ENCODE measurements at regions not wholly inside any gene's neighbourhood (a gene's known extent, or its start where the extent isn't known, plus 50 kb on each side); places are given as distances from the start of the nearest gene placed in this dataset.

DNA sequence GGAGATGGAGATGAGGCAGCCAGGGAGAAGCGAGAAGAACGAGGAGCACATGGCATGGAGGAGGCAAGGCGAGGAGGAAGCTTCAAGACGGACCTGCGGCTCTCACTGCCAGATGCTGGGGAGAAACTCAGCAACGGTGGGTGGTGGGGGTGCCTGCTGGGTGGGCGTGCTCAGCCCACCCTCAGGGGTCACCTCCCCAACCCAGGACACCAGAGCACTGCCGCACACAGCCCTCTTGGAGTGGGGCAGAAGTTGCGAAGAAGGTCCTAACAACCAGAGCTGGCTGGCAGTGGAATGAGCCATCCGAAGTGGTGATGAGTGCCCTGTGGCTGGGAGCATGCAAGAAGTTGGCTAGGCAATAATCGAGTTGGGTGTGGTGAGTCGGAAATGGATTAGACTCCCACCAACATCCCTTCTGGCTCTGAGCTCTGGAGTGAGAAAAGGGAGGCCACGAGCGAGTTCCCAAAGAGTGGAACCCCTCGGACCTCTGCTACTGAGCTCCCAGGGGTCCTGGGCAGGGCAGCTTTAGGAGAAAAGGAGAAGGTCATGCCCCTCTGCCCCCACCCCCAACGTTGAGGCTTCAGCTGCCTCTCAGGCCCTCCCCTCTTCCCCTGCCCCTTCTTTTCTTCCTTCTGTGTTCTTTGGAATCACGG lies 212.7 kb upstream of the MVB12B start:
- RAD21 ChIA-PET (ENCODE audit: unreplicated experiment) = no interaction called here
- H4K20me1 ChIP-seq (ENCODE audit: control insufficient read depth, insufficient read depth) = no peaks in the 10 kb centered on the region
- WGBS (ENCODE audit: insufficient coverage, insufficient replicate concordance, low lambda C conversion rate, missing lambda C conversion rate) = 33% methylated on average over 17 of the region's 17 CpGs

More for the DNA sequence above, 212.7 kb upstream of the MVB12B start:
- Histone ChIP-seq H3K4me3 (no peak overlapping the region), H3K9me3 (replicated peaks; ENCODE audit: control insufficient read depth, insufficient read depth, low read length) (no peaks in the 10 kb centered on the region), H3K4me2 (ENCODE audit: control insufficient read depth, insufficient read depth) (no peak overlapping the region), H3K4me1 (ENCODE audit: control insufficient read depth, insufficient read depth, low read length) (no peaks in the 10 kb centered on the region), H3K36me3 (ENCODE audit: control insufficient read depth in 2 of 2, insufficient read depth in 2 of 2, low read length in 1 of 2) (no peaks in the 10 kb centered on the region), H2AFZ (ENCODE audit: control insufficient read depth, low read depth, low read length) (no peak overlapping the region), H3K27me3 (replicated peaks in 1 of 2; ENCODE audit: control insufficient read depth in 2 of 2, insufficient read depth in 2 of 2, low read length in 1 of 2) (peaks cover 0 to 4% of the 10 kb centered on the region in 2 experiments; a peak in 2 of 4 replicates), H3K27ac (ENCODE audit: control insufficient read depth, insufficient read depth) (no peak overlapping the region), H3K9ac (ENCODE audit: control insufficient read depth, insufficient read depth, low read length) (no peak overlapping the region), H3K79me2 (ENCODE audit: control insufficient read depth, insufficient read depth, low read length) (no peaks in the 10 kb centered on the region)
- SMC1A ChIA-PET (ENCODE audit: uncharacterized antibody, unreplicated experiment) = no interaction called here
- intact Hi-C loops (cut with micrococcal nuclease; ENCODE audit: unreplicated experiment) (no loop called here), in situ Hi-C loops (cut with MboI) (no loop called here)
- DNase-seq (ENCODE audit: low read depth, low spot score) = no peak
- TF ChIP-seq HCFC1 (IDR thresholded peaks at IDR 0.05; ENCODE audit: low read length) = no peak
- no peak for TF ChIP-seq WRNIP1 (IDR thresholded peaks at IDR 0.05; ENCODE audit: borderline replicate concordance, low read depth, low read length)
- no peak for TF ChIP-seq FOXK2 (IDR thresholded peaks at IDR 0.05)
- no peak for TF ChIP-seq ZNF24 (IDR thresholded peaks at IDR 0.05)
- TF ChIP-seq STAT1 (conservative IDR thresholded peaks at IDR 0.05) = no peak
- no peak for TF ChIP-seq RAD21 (IDR thresholded peaks at IDR 0.05; ENCODE audit: insufficient read depth, low read depth, low read length)
- TF ChIP-seq, protein P1, sequence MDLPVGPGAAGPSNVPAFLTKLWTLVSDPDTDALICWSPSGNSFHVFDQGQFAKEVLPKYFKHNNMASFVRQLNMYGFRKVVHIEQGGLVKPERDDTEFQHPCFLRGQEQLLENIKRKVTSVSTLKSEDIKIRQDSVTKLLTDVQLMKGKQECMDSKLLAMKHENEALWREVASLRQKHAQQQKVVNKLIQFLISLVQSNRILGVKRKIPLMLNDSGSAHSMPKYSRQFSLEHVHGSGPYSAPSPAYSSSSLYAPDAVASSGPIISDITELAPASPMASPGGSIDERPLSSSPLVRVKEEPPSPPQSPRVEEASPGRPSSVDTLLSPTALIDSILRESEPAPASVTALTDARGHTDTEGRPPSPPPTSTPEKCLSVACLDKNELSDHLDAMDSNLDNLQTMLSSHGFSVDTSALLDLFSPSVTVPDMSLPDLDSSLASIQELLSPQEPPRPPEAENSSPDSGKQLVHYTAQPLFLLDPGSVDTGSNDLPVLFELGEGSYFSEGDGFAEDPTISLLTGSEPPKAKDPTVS (IDR thresholded peaks at IDR 0.05; ENCODE audit: low read depth, low read length) = no peak
- TF ChIP-seq, protein P2, sequence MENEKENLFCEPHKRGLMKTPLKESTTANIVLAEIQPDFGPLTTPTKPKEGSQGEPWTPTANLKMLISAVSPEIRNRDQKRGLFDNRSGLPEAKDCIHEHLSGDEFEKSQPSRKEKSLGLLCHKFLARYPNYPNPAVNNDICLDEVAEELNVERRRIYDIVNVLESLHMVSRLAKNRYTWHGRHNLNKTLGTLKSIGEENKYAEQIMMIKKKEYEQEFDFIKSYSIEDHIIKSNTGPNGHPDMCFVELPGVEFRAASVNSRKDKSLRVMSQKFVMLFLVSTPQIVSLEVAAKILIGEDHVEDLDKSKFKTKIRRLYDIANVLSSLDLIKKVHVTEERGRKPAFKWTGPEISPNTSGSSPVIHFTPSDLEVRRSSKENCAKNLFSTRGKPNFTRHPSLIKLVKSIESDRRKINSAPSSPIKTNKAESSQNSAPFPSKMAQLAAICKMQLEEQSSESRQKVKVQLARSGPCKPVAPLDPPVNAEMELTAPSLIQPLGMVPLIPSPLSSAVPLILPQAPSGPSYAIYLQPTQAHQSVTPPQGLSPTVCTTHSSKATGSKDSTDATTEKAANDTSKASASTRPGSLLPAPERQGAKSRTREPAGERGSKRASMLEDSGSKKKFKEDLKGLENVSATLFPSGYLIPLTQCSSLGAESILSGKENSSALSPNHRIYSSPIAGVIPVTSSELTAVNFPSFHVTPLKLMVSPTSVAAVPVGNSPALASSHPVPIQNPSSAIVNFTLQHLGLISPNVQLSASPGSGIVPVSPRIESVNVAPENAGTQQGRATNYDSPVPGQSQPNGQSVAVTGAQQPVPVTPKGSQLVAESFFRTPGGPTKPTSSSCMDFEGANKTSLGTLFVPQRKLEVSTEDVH (IDR thresholded peaks at IDR 0.05; ENCODE audit: low read depth, partially characterized antibody) = no peak
- TF ChIP-seq MXI1 (IDR thresholded peaks at IDR 0.05; ENCODE audit: low read depth, low read length) = no peak
- TF ChIP-seq SUPT20H (IDR thresholded peaks at IDR 0.05; ENCODE audit: borderline replicate concordance, control insufficient read depth, low read depth, low read length) = no peak
- TF ChIP-seq EED (IDR thresholded peaks at IDR 0.05; ENCODE audit: low read depth) = no peak
- TF ChIP-seq SMARCA5 (IDR thresholded peaks at IDR 0.05) = no peak
- no peak for TF ChIP-seq KAT2A (conservative IDR thresholded peaks at IDR 0.05; ENCODE audit: control insufficient read depth, low read depth, low read length)
- no peak for TF ChIP-seq TCF12 (IDR thresholded peaks at IDR 0.05; ENCODE audit: low read depth, low read length)
- no peak for TF ChIP-seq RFX5 (IDR thresholded peaks at IDR 0.05; ENCODE audit: low read depth, low read length)
- no peak for TF ChIP-seq CBX5 (IDR thresholded peaks at IDR 0.05; ENCODE audit: low read depth)
- POLR2A ChIA-PET = no interaction called here
- no peak for FAIRE-seq
- no peak for ATAC-seq
- no TSS peak for BruUV-seq (replicated peaks)
- CTCF ChIA-PET = no interaction called here

Measured in GM12878 (cell line).